ENCODE measurements at regions not wholly inside any gene's neighbourhood (a gene's known extent, or its start where the extent isn't known, plus 50 kb on each side); places are given as distances from the start of the nearest gene placed in this dataset.
A peak's percentile ranks its signal among the peaks of the same experiment; 100 is the strongest.

DNA sequence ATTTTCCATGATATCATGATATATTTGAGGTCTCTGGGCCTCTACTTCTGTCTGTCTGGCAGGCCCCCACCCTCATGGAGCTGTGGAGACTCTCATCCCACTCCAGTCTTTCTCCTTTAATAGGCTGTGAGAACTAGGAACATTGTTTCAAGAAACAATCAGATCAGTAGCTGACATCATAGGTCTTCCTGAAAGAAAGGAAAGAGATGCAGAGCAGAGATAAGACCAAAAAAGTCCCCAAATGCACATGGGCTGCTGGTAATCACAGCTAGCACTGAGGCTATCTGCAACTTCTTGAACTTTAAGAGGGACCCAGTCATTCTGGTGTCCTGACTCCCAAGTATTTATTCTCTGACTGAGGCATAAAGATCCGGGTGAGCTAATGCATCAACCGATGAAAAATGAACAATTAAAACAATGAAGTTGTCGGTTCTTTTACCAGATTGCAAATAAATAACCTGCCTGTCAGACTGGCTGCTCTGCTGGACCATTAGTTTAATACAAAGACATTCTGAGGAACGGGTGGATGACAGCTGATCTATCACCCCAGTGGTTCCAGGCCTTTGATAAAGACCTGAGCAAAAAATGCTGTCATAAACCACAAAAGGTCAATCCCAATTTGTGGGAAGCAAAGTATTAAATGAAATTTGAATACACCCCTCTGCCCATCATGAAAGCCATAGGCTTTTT lies 780.8 kb upstream of the GOLIM4 start:
- no peak overlapping the region for H3K4me3 ChIP-seq (ENCODE audit: low read depth, low read length)
- TF ChIP-seq, protein P1, sequence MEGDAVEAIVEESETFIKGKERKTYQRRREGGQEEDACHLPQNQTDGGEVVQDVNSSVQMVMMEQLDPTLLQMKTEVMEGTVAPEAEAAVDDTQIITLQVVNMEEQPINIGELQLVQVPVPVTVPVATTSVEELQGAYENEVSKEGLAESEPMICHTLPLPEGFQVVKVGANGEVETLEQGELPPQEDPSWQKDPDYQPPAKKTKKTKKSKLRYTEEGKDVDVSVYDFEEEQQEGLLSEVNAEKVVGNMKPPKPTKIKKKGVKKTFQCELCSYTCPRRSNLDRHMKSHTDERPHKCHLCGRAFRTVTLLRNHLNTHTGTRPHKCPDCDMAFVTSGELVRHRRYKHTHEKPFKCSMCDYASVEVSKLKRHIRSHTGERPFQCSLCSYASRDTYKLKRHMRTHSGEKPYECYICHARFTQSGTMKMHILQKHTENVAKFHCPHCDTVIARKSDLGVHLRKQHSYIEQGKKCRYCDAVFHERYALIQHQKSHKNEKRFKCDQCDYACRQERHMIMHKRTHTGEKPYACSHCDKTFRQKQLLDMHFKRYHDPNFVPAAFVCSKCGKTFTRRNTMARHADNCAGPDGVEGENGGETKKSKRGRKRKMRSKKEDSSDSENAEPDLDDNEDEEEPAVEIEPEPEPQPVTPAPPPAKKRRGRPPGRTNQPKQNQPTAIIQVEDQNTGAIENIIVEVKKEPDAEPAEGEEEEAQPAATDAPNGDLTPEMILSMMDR (IDR thresholded peaks at IDR 0.05; ENCODE audit: control insufficient read depth, extremely low read depth, insufficient read depth): no peak
- DNase-seq (ENCODE audit: low read depth): no peak

DNA sequence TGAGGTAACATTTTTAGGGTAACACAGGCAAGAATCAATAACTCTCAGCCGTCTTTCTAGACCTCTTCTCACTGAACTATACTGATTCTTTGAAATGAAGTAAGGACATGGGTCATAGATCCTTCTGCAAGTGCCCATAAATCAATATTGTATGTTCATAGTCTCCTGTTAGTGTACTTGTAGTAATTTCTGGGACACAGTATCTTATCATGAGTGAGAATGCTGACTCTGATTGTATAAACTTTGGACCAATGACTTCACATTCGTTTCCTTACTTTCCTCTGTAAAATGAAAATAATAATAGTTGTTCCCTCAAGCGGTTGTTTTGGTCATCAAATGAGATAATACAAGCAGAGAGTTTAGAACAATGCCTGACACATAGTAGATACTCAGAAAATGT lies 777.1 kb upstream of the GOLIM4 start:
- no peak for DNase-seq (ENCODE audit: low read depth)
- TF ChIP-seq, protein P1 (IDR thresholded peaks at IDR 0.05; ENCODE audit: control insufficient read depth, extremely low read depth, insufficient read depth): no peak
- no peak overlapping the region for H3K4me3 ChIP-seq (ENCODE audit: low read depth, low read length)

DNA sequence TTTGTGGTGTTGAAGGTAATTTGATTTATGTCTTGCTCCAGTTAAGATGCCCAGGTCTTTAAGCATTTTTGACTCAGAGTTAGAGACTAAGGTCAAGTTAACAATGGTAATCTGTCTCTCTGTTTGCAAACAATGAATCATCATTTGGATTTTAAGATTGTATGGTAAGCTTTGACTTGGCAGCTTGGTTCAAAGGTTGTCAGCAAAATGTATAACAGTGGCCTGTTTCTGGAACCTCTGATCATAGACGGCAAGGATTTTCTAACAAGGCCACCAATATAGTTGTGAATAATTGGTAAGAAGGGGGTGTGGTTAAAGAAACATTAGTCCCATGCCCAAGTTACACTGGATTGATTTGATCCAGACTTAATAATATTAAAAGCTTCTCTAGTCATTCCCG lies 775.2 kb upstream of the GOLIM4 start:
- H3K4me3 ChIP-seq (ENCODE audit: low read depth, low read length): no peak overlapping the region
- TF ChIP-seq, protein P1 (IDR thresholded peaks at IDR 0.05; ENCODE audit: control insufficient read depth, extremely low read depth, insufficient read depth): no peak
- no peak for DNase-seq (ENCODE audit: low read depth)

DNA sequence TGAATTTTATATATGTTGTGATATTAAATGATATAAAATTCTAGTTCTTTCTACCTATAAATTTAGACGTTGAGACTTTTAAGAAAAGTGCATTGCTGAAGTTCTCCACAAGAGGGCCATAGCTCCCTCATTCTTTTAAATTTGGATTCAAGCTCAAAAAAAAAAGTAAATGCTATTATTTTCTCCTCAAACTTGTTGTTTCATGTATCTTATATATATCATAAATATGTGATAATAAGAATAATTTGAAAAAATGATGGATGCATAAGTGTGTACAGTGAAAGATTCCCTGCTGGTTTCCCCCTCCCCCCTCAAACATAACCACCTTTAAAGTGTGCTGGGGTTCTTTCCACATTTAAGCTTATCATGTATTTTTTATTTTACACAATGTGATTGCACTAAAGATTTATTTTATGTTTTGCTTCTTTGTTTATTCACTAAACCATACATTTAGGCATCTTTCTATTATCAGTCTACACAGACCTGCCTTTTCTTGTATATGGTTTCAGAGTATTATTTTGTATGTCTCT lies 769.4 kb upstream of the GOLIM4 start:
- no peak for DNase-seq (ENCODE audit: low read depth)
- TF ChIP-seq, protein P1 (IDR thresholded peaks at IDR 0.05; ENCODE audit: control insufficient read depth, extremely low read depth, insufficient read depth): peak; percentile 51
- no peak overlapping the region for H3K4me3 ChIP-seq (ENCODE audit: low read depth, low read length)

DNA sequence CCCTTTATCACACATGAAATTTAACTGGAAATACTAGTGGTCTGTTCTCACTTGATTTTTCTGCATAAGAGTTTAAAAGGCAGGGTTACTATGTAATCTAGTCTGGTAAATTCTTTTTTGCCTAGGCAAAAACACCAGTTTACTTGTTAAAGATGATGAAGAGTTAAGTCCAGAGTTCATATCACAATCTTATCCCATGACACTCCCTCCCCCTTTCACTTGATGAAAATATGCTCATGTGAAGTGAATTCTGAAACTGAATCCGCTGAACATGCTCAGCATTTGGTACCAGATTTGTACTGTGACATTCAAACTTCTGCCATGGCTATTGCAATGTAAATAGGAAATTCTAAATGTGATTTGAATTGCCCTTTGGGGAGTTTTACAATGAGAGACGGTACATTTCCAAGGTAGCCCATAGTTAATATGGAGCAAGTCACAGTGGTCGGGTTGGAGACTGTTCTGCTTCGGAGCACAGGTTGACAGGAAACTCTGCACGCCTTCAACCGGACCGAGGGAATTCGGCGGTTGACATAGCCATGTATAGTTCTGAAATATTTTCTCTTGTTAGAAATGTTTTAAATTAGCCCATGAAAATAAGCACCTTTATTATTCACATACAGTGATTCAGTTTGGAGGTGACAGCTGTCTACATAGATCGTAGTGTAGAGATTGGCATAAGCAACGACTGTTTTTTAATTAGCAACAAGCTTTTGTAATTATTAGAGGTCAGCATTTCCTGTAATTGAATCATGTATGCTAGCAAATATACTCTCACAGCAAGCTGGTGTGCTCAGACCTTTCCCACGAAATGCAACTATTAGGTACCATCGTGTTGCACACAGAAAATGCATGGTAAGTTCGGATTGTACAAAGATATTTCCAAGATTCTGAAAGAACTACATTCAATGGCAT lies 768.6 kb upstream of the GOLIM4 start:
- TF ChIP-seq, protein P1 (IDR thresholded peaks at IDR 0.05; ENCODE audit: control insufficient read depth, extremely low read depth, insufficient read depth): no peak
- no peak overlapping the region for H3K4me3 ChIP-seq (ENCODE audit: low read depth, low read length)

DNA sequence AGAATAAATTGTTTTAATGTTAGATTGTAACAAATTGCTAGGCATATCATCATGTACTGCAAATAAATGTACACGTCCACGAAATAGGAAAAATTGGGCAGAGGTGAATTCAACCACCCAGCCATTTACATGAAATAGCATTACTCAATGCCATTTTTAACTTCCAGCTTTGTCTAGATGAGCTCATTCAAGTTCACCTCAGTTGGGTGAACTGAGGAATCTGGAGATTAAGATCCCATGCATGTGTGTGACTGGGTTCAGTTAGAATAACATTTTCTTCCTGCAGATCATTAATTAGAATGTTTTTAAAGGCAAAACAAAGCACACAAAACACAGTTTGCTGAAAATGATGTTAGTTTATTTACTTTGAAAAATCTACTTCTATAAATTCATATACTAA lies 767.8 kb upstream of the GOLIM4 start:
- H3K4me3 ChIP-seq (ENCODE audit: low read depth, low read length): no peak overlapping the region
- TF ChIP-seq, protein P1 (IDR thresholded peaks at IDR 0.05; ENCODE audit: control insufficient read depth, extremely low read depth, insufficient read depth): no peak
- DNase-seq (ENCODE audit: low read depth): no peak

More for the DNA sequence above, 768.6 kb upstream of the GOLIM4 start:
- DNase-seq (ENCODE audit: low read depth): no peak
